ENCODE measurements at regions not wholly inside any gene's neighbourhood (a gene's known extent, or its start where the extent isn't known, plus 50 kb on each side); places are given as distances from the start of the nearest gene placed in this dataset.

DNA sequence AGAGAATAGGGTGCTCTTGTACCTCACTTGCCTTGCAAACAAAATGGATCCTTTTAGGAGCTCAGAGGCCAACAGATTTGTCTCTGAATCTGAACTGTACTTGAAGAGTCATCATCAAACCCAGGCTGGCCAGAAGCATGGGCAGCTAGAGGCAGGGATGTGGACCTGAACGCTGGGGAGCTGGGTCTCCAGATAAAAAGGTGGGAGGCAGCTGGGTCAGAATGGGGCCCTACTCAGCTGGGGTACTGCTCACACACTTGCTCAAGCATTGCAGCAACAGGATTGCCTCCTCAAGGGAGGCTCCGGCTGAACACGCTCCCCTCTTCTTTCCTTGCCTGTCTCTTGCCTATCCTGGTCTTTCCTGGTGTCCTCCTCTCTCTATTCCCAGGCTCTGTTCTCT, 57.3 kb upstream of the SIX3 start:
- intact Hi-C loops (cut with micrococcal nuclease) = no loop called here
- no peak overlapping the region for H3K27ac ChIP-seq (ENCODE audit: low read depth, low read length)
- H3K4me3 ChIP-seq (replicated peaks in 1 of 2; ENCODE audit: low read depth in 1 of 2, low read length in 2 of 2) = no peak overlapping the region
- H3K9ac ChIP-seq (ENCODE audit: low read length) = no peak overlapping the region
- no peaks in the 10 kb centered on the region for H3K9me3 ChIP-seq (ENCODE audit: control insufficient read depth in 1 of 2, insufficient read depth in 1 of 2, low read depth in 1 of 2, low read length in 2 of 2)
- DNase-seq (ENCODE audit: low read depth, low spot score) (no peak), ATAC-seq (no peak)
- H3K4me2 ChIP-seq (ENCODE audit: low read length) = no peak overlapping the region
- H3K27me3 ChIP-seq (ENCODE audit: insufficient read depth, low read length) = peaks cover 8% of the 10 kb centered on the region; the same call in 1 of the 2 replicates
- no peaks in the 10 kb centered on the region for H3K4me1 ChIP-seq (ENCODE audit: control insufficient read depth in 1 of 2, insufficient read depth in 2 of 2, low read length in 2 of 2)
- H2AFZ ChIP-seq (ENCODE audit: low read depth, low read length, poor library complexity, severe bottlenecking) = no peak overlapping the region
- ChIA-PET RAD21 (ENCODE audit: low non-redundant PET in 1 of 2, low total read pairs in 2 of 2, uncharacterized antibody in 2 of 2, unreplicated experiment in 2 of 2) (no interaction called here), CTCF (no interaction called here), POLR2A (no interaction called here)
- BruUV-seq (replicated peaks) = no TSS peak
- no peaks in the 10 kb centered on the region for H4K20me1 ChIP-seq (ENCODE audit: insufficient read depth)
- no peaks in the 10 kb centered on the region for H3K9me2 ChIP-seq (ENCODE audit: insufficient read depth)
- H3K36me3 ChIP-seq (ENCODE audit: control insufficient read depth in 1 of 2, insufficient read depth in 2 of 2, low read length in 2 of 2) = no peaks in the 10 kb centered on the region
- no peaks in the 10 kb centered on the region for H3K79me2 ChIP-seq (ENCODE audit: insufficient read depth, low read length)
- no peak for TF ChIP-seq ZBTB33 (IDR thresholded peaks at IDR 0.05; ENCODE audit: extremely low read depth, insufficient replicate concordance, low read length)
- TF ChIP-seq POLR2A (IDR thresholded peaks at IDR 0.05; ENCODE audit: borderline replicate concordance, extremely low read depth, insufficient read depth, insufficient read length) = no peak
- no peak for TF ChIP-seq ZNF274 (IDR thresholded peaks at IDR 0.05; ENCODE audit: low read depth, low read length)
- no peak for TF ChIP-seq EGR1 (IDR thresholded peaks at IDR 0.05; ENCODE audit: low read depth)
- no peak for TF ChIP-seq ZFX (IDR thresholded peaks at IDR 0.05)
- TF ChIP-seq, protein P1, sequence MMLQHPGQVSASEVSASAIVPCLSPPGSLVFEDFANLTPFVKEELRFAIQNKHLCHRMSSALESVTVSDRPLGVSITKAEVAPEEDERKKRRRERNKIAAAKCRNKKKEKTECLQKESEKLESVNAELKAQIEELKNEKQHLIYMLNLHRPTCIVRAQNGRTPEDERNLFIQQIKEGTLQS (IDR thresholded peaks at IDR 0.05) = no peak
- no peak for TF ChIP-seq MAX (IDR thresholded peaks at IDR 0.05)
- TF ChIP-seq RAD21 (IDR thresholded peaks at IDR 0.05; ENCODE audit: low read depth) = no peak
- TF ChIP-seq SRF (IDR thresholded peaks at IDR 0.05; ENCODE audit: low read depth) = no peak
- TF ChIP-seq ELF1 (IDR thresholded peaks at IDR 0.05; ENCODE audit: borderline replicate concordance, low read depth) = no peak
- TF ChIP-seq TCF7L2 (IDR thresholded peaks at IDR 0.05; ENCODE audit: borderline replicate concordance, extremely low read depth, insufficient read depth, insufficient read length) = no peak
- no peak for TF ChIP-seq JUND (IDR thresholded peaks at IDR 0.05)
- TF ChIP-seq SP1 (IDR thresholded peaks at IDR 0.05; ENCODE audit: low read depth) = no peak
- no peak for TF ChIP-seq EZH2phosphoT487 (IDR thresholded peaks at IDR 0.05; ENCODE audit: borderline replicate concordance)
- TF ChIP-seq CEBPB (IDR thresholded peaks at IDR 0.05; ENCODE audit: low read depth) = no peak
- no peak for TF ChIP-seq SIN3A (IDR thresholded peaks at IDR 0.05; ENCODE audit: low read depth)
- no peak for TF ChIP-seq POLR2AphosphoS5 (IDR thresholded peaks at IDR 0.05; ENCODE audit: low read depth, low read length)
